Panc1 (cell line): ENCODE measurements at regions not wholly inside any gene's neighbourhood (a gene's known extent, or its start where the extent isn't known, plus 50 kb on each side); places are given as distances from the start of the nearest gene placed in this dataset.

Source experiments
- ATAC-seq: fragments of 200-7000 bp; cut with Tn5 transposase; 2 replicates; pipeline ENCODE4 v1.9.1; 2020; ENCODE audit warnings: mild to moderate bottlenecking, moderate library complexity
- BruUV-seq: library from RNA; stranded (reverse); fragments of 400-500 nt; replicated peaks from 2 replicates; lab custom pipeline; 2021; lab: Mats Ljungman, UMichigan
- CTCF ChIA-PET: fragments of 300-600 bp; sonication (Branson Sonifier 250); formaldehyde crosslinking; loops from one replicate; lab custom pipeline; 2022; ENCODE audit warnings: antibody characterized with exemption; lab: Charles Lee
- POLR2A ChIA-PET: fragments of 300-600 bp; sonication (Branson Sonifier 250); formaldehyde crosslinking; loops from one replicate; lab custom pipeline; 2022; ENCODE audit warnings: antibody characterized with exemption; lab: Charles Lee
- DNase-seq: peaks from one replicate; pipeline ENCODE4 v3.0.0-alpha.2; 2010; ENCODE audit warnings: low read depth, low spot score
- H3K27ac ChIP-seq: 2 replicates; pipeline ENCODE4 v1.5.1; 2011; ENCODE audit warnings: mild to moderate bottlenecking, low read length, inconsistent platforms
- H3K27me3 ChIP-seq: fragments of 200-500 bp; sonication (Bioruptor generic); 2 replicates; pipeline ENCODE4 v1.6.0; 2014; ENCODE audit warnings: low read length, inconsistent platforms; ENCODE audit not compliant: control insufficient read depth, insufficient read depth
- H3K36me3 ChIP-seq: fragments of 200-500 bp; sonication (Bioruptor generic); 2 replicates; pipeline ENCODE4 v1.5.1; 2014; ENCODE audit warnings: inconsistent platforms, mild to moderate bottlenecking, low read length, moderate library complexity; ENCODE audit not compliant: control insufficient read depth, insufficient read depth
- H3K4me1 ChIP-seq: 2 replicates; pipeline ENCODE4 v1.5.1; 2011; ENCODE audit warnings: inconsistent platforms, mild to moderate bottlenecking, low read length, moderate library complexity; ENCODE audit not compliant: control insufficient read depth, insufficient read depth
- H3K4me3 ChIP-seq, 2 experiments: 2 replicates each; pipeline ENCODE4 v1.5.1; 2011 to 2012; ENCODE audit warnings: low read depth in 2 of 2, low read length in 2 of 2, mild to moderate bottlenecking in 2 of 2, inconsistent platforms in 1 of 2, moderate library complexity in 1 of 2
- H3K9me3 ChIP-seq: fragments of 200-500 bp; sonication (Bioruptor generic); 2 replicates; pipeline ENCODE4 v1.5.1; 2014; ENCODE audit warnings: low read depth, mild to moderate bottlenecking, inconsistent platforms, low read length, moderate library complexity; ENCODE audit not compliant: control insufficient read depth, insufficient read depth
- CTCF ChIP-seq: fragments of 450-650 bp; IDR thresholded peaks from 2 replicates; pipeline ENCODE4 v1.5.1; 2017; ENCODE audit warnings: mild to moderate bottlenecking
- POLR2AphosphoS5 ChIP-seq: IDR thresholded peaks from 2 replicates; pipeline ENCODE4 v1.6.1; 2012; ENCODE audit warnings: mild to moderate bottlenecking, low read depth, low read length, moderate library complexity
- REST ChIP-seq, 2 experiments: IDR thresholded peaks; 2 replicates each; pipeline ENCODE4 v1.6.1; 2011 to 2012; ENCODE audit warnings: low read depth in 2 of 2, control low read depth in 1 of 2, low read length in 1 of 2, mild to moderate bottlenecking in 1 of 2, moderate library complexity in 1 of 2; ENCODE audit not compliant: insufficient read depth in 1 of 2
- SIN3A ChIP-seq: IDR thresholded peaks from 2 replicates; pipeline ENCODE4 v1.6.1; 2012; ENCODE audit warnings: low read depth, mild to moderate bottlenecking, low read length, moderate library complexity, borderline replicate concordance; ENCODE audit not compliant: insufficient read depth
- TCF7L2 ChIP-seq: IDR thresholded peaks from 2 replicates; pipeline ENCODE4 v1.6.1; 2011; ENCODE audit warnings: mild to moderate bottlenecking, low read depth, low read length, inconsistent platforms
- in situ Hi-C: cut with HindIII; loops from 2 replicates; pipeline ENCODE4 v1.10.0; 2016; ENCODE audit warnings: low sequenced_read_pairs, low pct_unique_long_range_greater_than_20kb
- intact Hi-C: fragments of 100-400 bp; cut with micrococcal nuclease; formaldehyde crosslinking; loops from one replicate; pipeline ENCODE4 v1.10.0; 2022; ENCODE audit not compliant: unreplicated experiment

GRCh38 chr10:64368298-64368697 lies 847.1 kb downstream of the REEP3 start:
- no peaks in the 10 kb centered on the region for H3K4me1 ChIP-seq
- intact Hi-C loops (no loop called here), in situ Hi-C loops (no loop called here)
- H3K27me3 ChIP-seq = no peaks in the 10 kb centered on the region
- no peaks in the 10 kb centered on the region for H3K36me3 ChIP-seq
- H3K4me3 ChIP-seq = no peak overlapping the region
- ChIA-PET CTCF (no interaction called here), POLR2A (no interaction called here)
- no peak overlapping the region for H3K27ac ChIP-seq
- TF ChIP-seq SIN3A (no peak), CTCF (no peak), TCF7L2 (no peak), REST (IDR thresholded peaks at IDR 0.05; ENCODE audit: insufficient read depth in 1 of 2, low read depth in 2 of 2, low read length in 1 of 2) (no peak), POLR2AphosphoS5 (no peak)
- DNase-seq (no peak), ATAC-seq (no peak)
- no peaks in the 10 kb centered on the region for H3K9me3 ChIP-seq
- BruUV-seq = no TSS peak

GRCh38 chr10:64369885-64370773 lies 848.9 kb downstream of the REEP3 start:
- intact Hi-C loops = no loop called here
- no peaks in the 10 kb centered on the region for H3K27me3 ChIP-seq
- CTCF ChIA-PET = no interaction called here
- no peaks in the 10 kb centered on the region for H3K4me1 ChIP-seq
- in situ Hi-C loops = no loop called here
- ATAC-seq (no peak), DNase-seq (no peak)
- BruUV-seq = no TSS peak
- H3K27ac ChIP-seq = no peak overlapping the region
- POLR2A ChIA-PET = no interaction called here
- no peaks in the 10 kb centered on the region for H3K9me3 ChIP-seq
- H3K36me3 ChIP-seq = no peaks in the 10 kb centered on the region
- H3K4me3 ChIP-seq = no peak overlapping the region
- TF ChIP-seq REST (IDR thresholded peaks at IDR 0.05; ENCODE audit: insufficient read depth in 1 of 2, low read depth in 2 of 2, low read length in 1 of 2) (no peak), SIN3A (no peak), CTCF (no peak), TCF7L2 (no peak), POLR2AphosphoS5 (no peak)
